ENCODE measurements at regions not wholly inside any gene's neighbourhood (a gene's known extent, or its start where the extent isn't known, plus 50 kb on each side); places are given as distances from the start of the nearest gene placed in this dataset.

DNA sequence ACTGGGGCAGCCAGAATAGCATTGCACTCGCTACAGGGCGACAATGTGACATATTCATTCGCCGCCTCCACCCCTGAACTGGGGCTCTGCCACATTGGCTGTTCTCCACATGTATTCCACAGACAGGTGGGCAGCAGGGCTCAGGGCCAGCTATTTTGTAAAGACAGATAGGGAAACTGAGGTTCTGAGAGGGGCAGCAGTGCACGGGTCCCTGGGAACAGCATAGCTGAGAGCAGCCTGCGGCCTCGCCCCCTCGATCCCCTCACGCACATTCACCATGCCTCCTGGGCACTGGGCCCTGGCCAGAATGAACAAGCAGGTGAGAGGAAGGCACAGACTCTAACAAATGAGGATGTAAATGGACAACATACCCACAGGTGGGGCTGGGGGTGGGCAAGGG is 75.0 kb upstream of the SPATA12 start:
- no peak for DNase-seq

DNA sequence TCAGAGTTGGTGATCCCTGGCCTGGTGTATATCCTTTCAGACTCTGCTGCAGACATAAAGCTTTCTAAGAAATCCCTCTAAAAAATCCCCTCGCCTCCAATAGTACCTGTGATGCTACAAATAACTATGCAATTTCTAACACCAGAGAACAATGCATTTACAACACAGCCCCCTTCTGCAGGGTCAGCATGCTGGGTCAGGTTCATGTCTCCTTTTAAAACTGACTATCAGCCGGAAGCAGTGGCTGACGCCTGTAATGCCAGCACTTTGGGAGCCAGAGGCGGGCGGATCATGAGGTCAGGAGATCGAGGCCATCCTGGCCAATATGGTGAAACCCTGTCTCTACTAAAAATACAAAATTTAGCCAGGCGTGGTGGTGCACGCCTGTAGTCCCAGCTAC is 77.0 kb upstream of the SPATA12 start:
- DNase-seq = no peak

DNA sequence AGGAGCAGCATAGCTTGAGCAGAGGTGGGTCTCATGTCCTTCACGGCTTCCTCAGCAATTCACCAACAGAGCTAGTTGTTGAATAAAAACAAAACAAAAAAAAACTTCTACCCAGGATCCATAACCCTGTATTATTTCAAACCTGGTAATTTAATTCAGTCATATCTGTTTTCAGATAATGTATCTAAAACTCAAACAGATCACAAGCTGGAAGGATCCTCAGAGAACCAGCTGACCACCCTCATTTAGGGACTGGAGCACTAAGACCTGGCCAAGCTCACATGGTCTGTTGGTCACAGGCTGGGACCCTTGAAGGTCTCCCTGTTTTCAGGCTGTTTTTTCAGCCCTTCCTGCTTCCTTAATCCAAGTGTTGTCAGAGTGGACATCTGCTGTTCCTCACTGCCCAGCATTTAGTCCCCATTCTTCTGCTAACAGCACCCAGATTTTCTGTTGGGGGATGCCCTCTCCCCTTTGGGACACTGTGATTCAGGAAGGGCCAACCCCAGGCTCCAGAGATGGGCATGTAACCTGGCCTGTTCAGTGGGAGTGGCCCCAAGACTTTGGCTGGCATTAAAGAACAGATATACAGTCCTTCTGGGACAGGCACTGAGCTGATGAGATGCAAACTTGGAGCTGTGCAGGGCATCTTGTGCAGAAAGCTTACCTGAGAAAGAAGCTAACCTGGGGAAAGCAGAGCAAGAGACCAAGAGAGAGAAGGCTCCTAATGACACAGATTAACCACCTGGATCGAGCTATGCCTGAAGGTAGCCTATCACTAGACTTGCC is 78.8 kb upstream of the SPATA12 start:
- no peak for DNase-seq

DNA sequence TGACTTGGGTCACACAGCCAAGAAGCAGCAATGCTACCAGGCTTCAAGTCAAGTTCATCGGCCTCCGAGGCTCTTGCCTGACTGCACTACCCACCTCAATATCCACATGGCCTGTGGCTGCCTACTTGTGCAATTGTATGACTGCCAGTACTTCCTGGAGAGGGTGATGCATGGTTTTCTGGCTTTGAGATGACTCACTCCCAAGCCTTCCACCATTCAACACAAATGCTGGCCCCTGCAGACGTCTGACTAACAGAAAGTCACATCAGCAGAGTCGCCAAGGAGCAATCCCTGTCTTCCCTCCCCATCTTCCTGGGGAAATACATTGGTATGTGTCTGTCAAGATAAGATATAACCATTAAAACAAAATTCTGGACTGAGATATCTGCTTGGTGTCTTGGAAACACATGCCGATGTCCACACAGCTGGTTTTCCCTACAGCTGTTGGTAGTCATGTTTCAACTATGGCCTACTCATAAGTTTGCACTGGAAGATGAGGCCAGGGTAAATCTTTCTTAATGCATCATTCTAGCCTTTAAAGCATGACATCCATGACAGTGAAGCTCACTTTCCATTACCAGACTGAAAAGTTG is 79.6 kb upstream of the SPATA12 start:
- DNase-seq = peak; percentile 93 to 96

DNA sequence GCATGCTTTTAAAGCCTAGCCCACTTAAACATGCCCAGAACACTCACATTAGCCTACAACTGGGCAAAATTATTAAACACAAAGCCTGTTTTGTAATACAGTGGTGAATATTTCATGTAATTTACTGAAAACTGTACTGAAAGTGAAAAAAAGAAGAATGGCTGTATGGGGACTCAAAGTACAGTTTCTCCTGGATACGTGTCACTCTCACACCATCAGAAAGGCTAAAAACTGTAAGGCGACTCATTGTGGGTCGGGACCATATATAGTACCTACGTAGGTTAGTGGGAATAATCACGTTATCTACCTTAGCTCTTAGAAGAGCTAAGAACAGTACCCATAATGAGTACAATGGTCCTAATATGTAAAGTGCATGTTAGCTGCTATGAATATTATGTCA is 80.2 kb upstream of the SPATA12 start:
- DNase-seq = no peak

DNA sequence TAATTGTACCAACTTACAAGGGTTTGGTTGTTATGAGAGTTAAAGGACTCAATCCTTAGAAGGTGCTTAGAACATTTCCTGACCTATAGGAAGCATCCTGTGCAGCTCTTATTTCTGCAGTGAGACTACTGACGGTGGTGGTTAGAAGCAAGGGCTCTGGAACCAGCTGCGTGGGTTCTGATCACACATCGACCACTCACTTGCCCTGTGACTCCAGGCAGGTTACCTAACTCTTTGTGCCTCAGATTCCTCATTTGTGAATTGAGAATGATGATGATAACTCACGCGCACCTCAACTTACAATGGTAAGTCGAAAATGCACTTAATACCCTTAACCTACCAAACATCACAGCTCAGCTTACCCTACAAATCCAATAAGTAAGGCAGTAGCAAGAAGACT is 80.7 kb upstream of the SPATA12 start:
- peak; percentile 41 to 83 for DNase-seq

DNA sequence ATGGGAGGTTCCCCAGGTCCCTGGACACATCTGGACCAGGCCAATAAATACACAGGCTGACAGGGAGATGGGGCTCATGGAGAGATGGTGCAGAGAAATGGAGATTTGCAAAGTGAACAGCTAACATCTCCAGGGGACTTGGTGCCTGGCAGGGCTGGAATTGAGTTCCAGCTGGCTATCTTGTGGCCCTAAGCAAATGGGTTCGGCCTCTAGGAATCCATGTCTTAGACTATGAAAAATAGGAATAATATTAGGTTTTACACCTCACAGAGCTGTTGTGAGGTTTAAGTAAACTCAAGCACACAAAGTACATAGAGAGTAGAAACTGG is 82.9 kb upstream of the SPATA12 start:
- DNase-seq = no peak

DNA sequence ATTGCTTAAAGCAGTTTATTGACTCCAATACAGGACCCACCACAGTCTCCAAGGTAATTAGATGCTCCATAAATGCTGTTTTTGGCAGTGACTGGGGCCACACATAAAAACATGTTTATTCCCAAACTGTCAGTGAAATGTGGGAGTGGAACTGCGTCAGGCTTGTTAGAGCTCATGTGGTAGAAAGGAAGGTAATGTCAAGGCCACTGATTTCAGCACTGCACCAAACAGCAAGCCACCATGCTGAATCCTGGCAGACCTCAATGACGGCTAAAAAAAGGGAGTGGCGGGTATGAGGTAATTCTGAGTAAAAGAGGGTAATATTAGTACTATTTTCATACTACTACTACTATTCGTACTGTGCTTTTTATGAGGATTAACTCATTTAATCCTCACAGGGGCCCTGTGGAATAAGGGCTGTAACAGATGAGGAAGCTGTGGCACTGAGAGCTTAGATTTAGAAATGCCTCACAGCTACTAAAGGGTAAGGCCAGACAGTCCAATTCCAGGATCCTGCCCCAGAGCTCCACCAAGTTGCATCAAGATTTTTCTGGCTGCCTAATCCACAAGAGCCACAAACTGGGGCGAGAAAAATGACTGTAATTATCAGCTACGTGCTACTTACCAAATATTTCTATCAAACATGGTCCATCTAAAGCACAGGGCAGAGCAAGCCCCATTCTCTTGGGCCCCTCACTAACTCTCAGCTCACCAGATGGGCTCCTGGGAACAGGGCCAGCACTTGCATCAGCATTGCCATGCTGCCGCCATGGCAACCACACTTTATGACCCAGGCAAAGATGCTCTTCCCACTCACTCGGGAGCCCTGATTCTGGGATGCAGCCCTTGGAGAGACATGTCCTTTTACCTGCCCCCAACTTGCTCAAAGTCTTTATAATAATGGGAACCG is 83.6 kb upstream of the SPATA12 start:
- peak in 1 of 2 donors; percentile 34 for DNase-seq

DNA sequence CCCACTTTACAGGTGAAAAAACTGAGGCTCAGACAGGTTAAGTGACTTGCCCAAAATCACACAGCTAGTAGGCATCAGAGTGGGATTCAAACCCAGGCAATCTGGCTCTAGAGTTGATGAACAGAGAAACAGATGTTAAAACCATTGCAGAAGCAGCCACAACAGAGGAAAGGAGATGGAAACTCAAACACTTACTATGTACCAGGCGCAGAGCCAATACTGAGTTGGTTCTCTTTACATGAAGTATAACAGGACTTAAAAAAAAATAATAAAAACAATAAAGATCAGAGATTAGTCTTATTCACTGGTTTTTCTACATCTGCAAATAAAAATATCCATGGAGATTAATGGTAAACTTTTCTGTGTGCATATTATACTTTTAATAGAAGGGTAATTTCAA is 84.9 kb upstream of the SPATA12 start:
- no peak for DNase-seq

DNA sequence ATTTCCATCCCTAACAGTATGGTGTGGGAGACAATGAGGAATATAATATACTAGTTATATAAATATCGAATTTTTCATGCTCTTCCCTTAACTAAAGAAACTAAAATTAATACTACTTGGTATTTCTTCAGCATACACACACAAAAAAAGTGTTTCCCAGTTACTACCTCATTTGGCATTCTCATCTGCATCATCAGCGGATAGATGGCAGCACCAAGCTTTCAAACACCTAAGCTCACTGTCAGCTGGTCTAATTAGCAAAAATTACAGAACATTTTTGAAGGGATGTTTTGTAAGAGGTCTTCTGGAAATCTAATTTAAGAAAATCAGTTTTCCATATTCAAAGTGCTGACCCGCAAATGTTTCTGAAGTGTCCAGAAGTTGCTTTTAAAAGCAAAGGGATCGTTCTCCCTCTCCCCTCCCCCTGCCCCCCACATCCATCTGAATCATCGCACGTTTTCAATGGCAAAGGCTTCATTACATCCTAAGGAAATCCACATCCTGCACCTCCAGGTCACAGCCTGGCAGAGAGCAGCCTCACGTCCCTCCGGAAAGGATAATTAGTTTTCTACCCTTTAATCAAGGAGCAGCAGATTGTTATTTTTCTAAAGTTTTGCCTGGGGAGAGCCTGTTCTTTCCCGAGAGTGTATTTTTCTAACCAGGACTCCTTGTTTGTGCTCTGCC is 86.1 kb upstream of the SPATA12 start:
- no peak for DNase-seq

DNA sequence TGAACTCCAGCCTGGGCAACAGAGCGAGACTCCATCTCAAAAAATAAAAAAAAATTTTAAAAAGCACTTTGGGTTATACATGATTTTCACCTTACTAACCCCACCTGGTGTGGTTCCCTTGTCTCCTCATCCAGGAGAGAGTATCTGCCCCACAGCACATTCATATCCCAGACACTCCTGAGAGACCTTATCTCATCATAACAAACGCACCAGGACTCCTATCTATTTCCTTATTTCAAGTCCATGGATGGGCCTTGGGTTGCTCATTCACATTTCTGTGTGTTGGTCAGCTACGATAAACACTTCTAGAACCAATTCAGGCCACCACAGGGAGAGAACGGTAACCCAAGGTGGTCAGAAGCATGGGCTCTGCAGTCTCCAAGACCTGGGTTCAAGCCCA is 88.6 kb upstream of the SPATA12 start:
- DNase-seq = no peak

DNA sequence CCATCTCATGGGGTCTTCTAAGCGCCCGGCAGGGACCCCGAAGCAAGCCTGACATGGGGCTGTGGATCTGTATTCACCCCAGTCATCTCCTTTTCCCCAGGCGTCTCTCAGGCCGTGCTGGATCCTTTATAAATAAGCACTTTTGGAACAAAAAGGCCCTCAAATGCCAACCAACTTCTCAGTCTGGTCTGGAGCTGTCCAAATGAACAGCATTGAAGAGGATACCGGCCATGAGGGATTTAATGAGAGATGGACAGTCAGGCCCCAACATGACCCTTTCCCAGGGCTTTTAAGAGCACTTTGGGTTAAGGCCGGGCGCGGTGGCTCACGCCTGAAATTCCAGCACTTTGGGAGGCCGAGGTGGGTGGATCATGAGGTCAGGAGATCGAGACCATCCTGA is 89.2 kb upstream of the SPATA12 start:
- no peak for DNase-seq

DNA sequence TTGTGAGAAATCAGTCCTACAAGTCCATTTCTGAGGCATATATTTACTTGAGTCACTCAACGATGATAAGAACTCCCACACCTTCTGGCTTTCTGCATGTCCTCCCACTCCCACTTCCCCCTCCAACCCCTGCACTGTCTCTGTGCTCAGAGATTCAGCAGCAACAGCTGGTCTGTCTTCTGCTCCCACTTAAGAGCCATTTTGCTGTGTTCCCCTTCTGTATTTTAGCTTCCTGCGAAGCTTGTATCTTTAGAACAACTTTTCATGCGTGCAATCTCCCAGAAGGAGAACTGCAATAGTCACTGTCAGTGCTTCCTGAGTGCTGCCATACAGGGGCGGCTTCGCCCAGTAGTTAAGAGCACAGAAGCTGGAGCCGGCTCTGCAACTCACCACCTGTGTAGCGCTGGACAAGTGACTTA is 90.0 kb upstream of the SPATA12 start:
- DNase-seq = peak; percentile 87 to 97

DNA sequence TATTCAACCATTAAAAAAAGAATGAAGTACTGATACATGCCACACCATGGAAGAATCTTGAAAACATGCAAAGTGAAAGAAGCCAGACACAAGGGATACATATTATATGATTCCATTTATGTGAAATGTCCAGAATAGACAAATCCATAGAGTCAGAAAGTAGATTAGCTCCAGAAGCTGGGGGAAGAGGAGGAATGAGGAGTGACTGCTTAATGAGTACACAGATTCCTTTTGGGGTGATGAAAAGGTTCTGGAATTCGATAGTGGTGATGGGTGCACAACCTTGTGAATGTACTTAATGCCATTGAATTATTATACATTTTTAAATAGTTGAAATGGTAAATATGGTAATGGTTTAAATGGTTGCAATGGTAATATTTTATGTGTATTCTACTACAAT is 90.6 kb upstream of the SPATA12 start:
- DNase-seq = no peak

DNA sequence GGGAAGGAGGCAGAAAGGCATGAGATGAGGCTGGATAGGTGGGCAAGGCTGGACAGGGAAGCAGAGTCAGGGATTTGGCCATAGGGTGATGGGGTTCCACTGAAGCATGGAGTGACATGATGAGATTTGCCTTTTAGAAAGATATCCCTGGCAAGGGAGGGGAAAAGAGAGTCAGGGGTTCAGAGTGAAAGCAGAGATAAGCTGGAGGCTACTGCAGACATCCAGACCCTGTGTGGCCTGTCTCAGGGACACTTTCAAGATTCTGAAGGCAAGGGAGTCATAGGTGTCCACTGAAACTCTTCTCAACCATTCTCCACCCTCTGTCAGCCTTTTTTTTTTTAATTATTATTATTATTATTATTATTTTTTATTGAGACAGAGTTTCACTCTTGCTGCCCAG is 94.0 kb upstream of the SPATA12 start:
- DNase-seq = no peak

DNA sequence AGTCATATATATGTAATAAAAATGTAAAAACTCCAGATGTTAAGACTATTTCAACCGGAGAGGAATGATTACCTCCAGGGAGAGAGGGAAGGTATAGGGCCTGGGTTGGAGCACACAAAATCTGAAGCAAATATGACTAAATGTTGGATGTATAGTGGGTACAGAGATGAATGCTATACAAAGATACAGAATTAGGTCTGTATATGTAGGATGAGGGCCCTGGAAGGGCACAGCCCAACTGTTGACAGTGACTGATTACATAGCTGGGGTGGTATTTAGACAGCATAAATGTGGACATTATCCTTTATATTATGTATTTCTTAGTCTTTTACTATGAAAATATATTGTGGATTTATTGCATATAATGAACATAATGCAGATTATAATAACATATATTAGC is 94.4 kb upstream of the SPATA12 start:
- DNase-seq = no peak

DNA sequence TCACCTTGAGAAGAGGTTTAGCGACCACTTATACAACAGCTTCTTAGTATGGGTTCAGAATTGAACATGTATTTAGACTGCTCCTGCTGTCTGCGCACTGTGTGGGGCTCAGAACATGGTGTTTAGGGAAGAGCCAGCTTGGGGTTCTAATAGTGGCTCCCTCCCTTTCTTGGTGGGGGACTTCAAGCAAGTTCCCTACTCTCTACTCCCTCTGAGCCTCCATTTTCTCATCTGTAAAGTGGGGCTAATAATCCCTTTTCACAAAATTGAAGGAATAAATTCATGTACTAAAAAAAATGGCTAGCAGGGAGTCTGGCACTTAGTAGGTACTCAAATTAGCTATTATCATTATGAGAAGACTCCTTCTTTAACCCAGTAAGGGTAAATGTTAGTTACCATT is 97.5 kb upstream of the SPATA12 start:
- DNase-seq = no peak

DNA sequence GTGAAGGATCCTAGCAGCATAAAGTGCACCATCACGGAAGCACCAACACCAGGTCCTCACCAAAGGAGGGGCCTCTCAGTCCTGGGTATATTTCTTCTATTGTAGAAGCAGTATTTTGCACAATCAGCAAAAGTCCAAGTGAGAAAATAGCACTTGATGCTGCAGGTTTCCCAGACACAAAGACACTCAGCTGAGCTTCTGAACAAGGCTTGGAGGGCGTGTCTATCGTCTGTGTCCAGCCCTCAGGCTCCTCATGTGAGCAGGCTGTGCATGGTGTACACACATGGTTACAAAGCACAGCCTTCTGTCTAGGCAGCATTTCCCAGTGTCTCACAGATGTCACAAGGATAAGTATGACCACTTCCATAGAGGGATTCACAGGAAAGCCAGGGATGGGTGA is 98.3 kb upstream of the SPATA12 start:
- peak in 1 of 2 donors; percentile 62 for DNase-seq

DNA sequence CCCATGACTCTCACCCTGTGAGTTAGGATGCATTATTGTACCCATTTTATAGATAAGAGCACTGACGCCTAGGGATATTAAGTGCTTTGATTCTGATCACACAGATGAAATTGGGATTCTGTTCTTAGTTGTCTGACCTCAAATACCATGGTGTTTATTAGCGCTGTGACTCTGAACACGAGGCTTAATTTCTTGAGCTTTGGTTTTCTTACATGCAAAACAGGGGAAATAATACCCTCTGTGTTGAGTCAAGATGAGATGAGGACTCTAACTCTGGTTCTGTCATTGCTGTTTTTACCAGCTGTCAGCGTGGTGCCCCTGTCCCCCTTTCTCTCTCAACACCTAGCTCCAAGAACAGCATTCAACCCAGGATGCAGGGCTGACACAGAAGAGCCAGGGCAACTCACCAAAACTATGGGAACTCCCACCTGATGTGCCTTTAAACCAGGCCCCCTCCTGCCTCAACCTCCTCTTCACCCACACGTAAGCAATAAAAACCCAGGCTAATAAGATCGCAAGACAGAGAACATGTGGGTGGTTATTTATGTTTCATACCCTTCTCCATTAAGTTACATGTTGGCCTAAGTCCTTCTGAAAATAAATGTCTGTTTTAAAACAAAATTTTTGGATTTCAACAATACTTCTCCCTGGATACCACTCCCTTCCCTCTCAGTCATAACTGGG is 100.1 kb upstream of the SPATA12 start:
- DNase-seq = no peak

DNA sequence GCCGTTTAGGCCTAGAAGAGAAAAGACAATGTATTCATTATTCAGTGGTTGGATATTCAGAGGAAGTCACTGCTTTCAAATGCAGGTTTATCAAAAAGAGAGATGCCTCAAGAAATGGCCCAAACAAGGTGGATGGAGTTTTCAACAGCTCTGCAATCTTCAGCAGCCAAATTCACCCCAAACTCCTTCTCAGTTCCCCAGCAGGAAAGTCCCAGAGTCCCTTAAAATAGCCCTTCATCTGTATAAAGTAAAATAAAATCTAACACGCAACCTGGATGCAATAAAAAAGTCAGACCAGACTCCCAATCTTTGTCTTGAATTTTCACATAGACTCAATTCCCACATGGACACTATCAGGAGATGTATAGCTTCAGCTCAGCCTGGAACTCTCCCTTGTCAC is 101.6 kb upstream of the SPATA12 start:
- DNase-seq = no peak

DNA sequence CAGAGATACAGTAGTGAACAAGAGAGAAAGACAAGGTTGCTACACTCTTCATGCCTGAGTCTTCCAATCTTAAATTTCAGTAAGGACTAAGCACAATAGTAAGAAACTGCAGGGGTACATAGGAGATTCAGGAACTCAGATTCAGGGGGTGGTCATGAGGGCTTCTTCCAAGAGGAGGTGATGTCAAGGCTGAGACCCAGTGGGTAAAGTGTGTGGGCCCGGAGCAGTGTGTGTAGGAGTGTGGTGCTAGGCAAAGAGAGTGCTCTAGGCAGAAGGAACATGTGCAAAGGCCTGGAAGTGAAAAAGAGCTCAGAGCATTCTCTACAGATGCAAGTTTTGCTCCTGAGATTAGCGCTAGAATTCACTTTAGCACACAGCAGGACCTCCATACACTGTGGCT is 102.9 kb upstream of the SPATA12 start:
- peak in 1 of 2 donors; percentile 66 for DNase-seq

DNA sequence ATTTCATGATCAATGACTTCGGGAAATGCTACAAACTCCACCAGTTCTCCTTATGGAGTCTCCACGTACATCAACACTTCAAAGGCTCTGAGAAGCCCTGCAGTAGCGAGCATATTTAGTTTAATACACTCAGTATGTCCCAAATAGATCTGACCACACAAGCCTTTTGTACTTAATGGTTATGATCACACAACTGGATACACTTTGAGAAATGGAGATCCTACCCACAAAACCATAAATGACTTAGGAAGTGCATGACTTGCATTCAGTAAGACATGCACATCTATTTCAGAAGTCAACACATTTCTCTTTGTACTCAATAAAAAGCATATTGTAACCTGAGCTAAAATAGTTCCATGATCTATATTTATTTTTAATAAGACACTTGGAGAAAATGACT is 103.6 kb upstream of the SPATA12 start:
- DNase-seq = no peak
